A673 (cell line): ENCODE measurements at regions not wholly inside any gene's neighbourhood (a gene's known extent, or its start where the extent isn't known, plus 50 kb on each side); places are given as distances from the start of the nearest gene placed in this dataset.
"Not testable (repeated sequence)": the region's sequence is repeated elsewhere in the genome, so short reads cannot be mapped to it uniquely, and the experiment has no call there.

Experiments used
- BruUV-seq: library from RNA; stranded (reverse); fragments of 400-500 nt; replicated peaks from 2 replicates; lab custom pipeline; 2021; lab: Mats Ljungman, UMichigan
- CTCF ChIA-PET: fragments of 300-600 bp; sonication (Branson Sonifier 250); formaldehyde crosslinking; loops from one replicate; lab custom pipeline; 2022; ENCODE audit warnings: antibody characterized with exemption; lab: Charles Lee
- POLR2A ChIA-PET: fragments of 300-600 bp; sonication (Branson Sonifier 250); formaldehyde crosslinking; loops from one replicate; lab custom pipeline; 2022; ENCODE audit warnings: antibody characterized with exemption; ENCODE audit not compliant: low non-redundant PET; lab: Charles Lee
- DNase-seq: peaks from one replicate; pipeline ENCODE4 v3.0.0-alpha.2; 2015; ENCODE audit warnings: low spot score
- H3K27ac ChIP-seq: fragments of 200-600 bp; sonication (generic); 2 replicates; pipeline ENCODE4 v1.5.1; 2016; ENCODE audit warnings: mixed run types, low read depth, mild to moderate bottlenecking, mixed read lengths, antibody characterized with exemption, low read length; ENCODE audit not compliant: poor library complexity, severe bottlenecking
- H3K27me3 ChIP-seq: fragments of 200-600 bp; sonication (generic); replicated peaks from 2 replicates; pipeline ENCODE4 v1.6.1; 2017; ENCODE audit warnings: mixed run types, low read depth, mild to moderate bottlenecking, mixed read lengths, antibody characterized with exemption, low read length; ENCODE audit not compliant: insufficient read depth, poor library complexity
- H3K36me3 ChIP-seq: fragments of 200-600 bp; sonication (generic); 2 replicates; pipeline ENCODE4 v1.6.1; 2016; ENCODE audit warnings: mixed run types, mild to moderate bottlenecking, mixed read lengths, antibody characterized with exemption, low read length; ENCODE audit not compliant: insufficient read depth, poor library complexity, severe bottlenecking
- H3K4me1 ChIP-seq: fragments of 200-600 bp; sonication (generic); 2 replicates; pipeline ENCODE4 v1.6.1; 2017; ENCODE audit warnings: mixed run types, mild to moderate bottlenecking, mixed read lengths, antibody characterized with exemption, low read length; ENCODE audit not compliant: insufficient read depth, poor library complexity, severe bottlenecking
- H3K4me3 ChIP-seq: fragments of 200-600 bp; sonication (generic); 2 replicates; pipeline ENCODE4 v1.5.1; 2016; ENCODE audit warnings: low read depth, mixed run types, mild to moderate bottlenecking, mixed read lengths, low read length; ENCODE audit not compliant: poor library complexity, severe bottlenecking
- H3K9me3 ChIP-seq: fragments of 200-600 bp; sonication (generic); 2 replicates; pipeline ENCODE4 v1.6.1; 2016; ENCODE audit warnings: mixed run types, low read depth, mild to moderate bottlenecking, mixed read lengths, antibody characterized with exemption, low read length; ENCODE audit not compliant: poor library complexity, severe bottlenecking
- CTCF ChIP-seq: fragments of 300-800, 200-600 bp; sonication (generic); conservative IDR thresholded peaks from 2 replicates; pipeline ENCODE4 v1.5.1; 2017; ENCODE audit warnings: low read depth, mild to moderate bottlenecking, antibody characterized with exemption, low read length, moderate library complexity, mixed read lengths
- EZH2 ChIP-seq: fragments of 200-600 bp; sonication (generic); IDR thresholded peaks from 2 replicates; pipeline ENCODE4 v1.6.1; 2017; ENCODE audit warnings: borderline replicate concordance, low read depth, mild to moderate bottlenecking, mixed read lengths, antibody characterized with exemption, low read length; ENCODE audit not compliant: poor library complexity, severe bottlenecking
- intact Hi-C: fragments of 100-400 bp; cut with micrococcal nuclease; formaldehyde crosslinking; loops from one replicate; pipeline ENCODE4 v1.10.0; 2022; ENCODE audit not compliant: unreplicated experiment

GRCh38 chr2:6196449-6196848, 504.3 kb downstream of the SOX11 start:
- H3K27me3 ChIP-seq: no peaks in the 10 kb centered on the region
- H3K9me3 ChIP-seq: peaks cover 3% of the 10 kb centered on the region
- intact Hi-C loops: no loop called here
- no peak for TF ChIP-seq CTCF
- no peak for TF ChIP-seq EZH2
- no peaks in the 10 kb centered on the region for H3K4me1 ChIP-seq
- H3K36me3 ChIP-seq: no peaks in the 10 kb centered on the region
- no TSS peak for BruUV-seq
- no peak overlapping the region for H3K27ac ChIP-seq
- ChIA-PET CTCF (no interaction called here), POLR2A (no interaction called here)
- no peak overlapping the region for H3K4me3 ChIP-seq
- no peak for DNase-seq

GRCh38 chr2:6198370-6198919, 506.3 kb downstream of the SOX11 start:
- H3K36me3 ChIP-seq, H3K9me3 ChIP-seq, intact Hi-C loops, H3K4me1 ChIP-seq, BruUV-seq, DNase-seq, H3K27me3 ChIP-seq, H3K27ac ChIP-seq, H3K4me3 ChIP-seq, POLR2A ChIA-PET, CTCF ChIA-PET: not testable (repeated sequence)

- no TSS peak for BruUV-seq
- Histone ChIP-seq H3K4me1 (no peaks in the 10 kb centered on the region), H3K4me3 (no peak overlapping the region), H3K9me3 (peaks cover 3% of the 10 kb centered on the region), H3K27ac (no peak overlapping the region), H3K27me3 (no peaks in the 10 kb centered on the region), H3K36me3 (no peaks in the 10 kb centered on the region)
- CTCF ChIA-PET: no interaction called here
- POLR2A ChIA-PET: no interaction called here
- TF ChIP-seq CTCF: no peak
- TF ChIP-seq EZH2: no peak
- no peak for DNase-seq
- intact Hi-C loops: no loop called here
These were observed 510.6 kb downstream of the SOX11 start for GRCh38 chr2:6202756-6203155.

- no peak overlapping the region for H3K27ac ChIP-seq
- no peaks in the 10 kb centered on the region for H3K36me3 ChIP-seq
- no TSS peak for BruUV-seq
- H3K27me3 ChIP-seq: no peaks in the 10 kb centered on the region
- ChIA-PET CTCF (no interaction called here), POLR2A (no interaction called here)
- no peak overlapping the region for H3K4me3 ChIP-seq
- no peak for TF ChIP-seq EZH2
- no peak for TF ChIP-seq CTCF
- peaks cover 3% of the 10 kb centered on the region for H3K9me3 ChIP-seq
- intact Hi-C loops: no loop called here
- no peaks in the 10 kb centered on the region for H3K4me1 ChIP-seq
- no peak for DNase-seq
These were observed 511.2 kb downstream of the SOX11 start for GRCh38 chr2:6203291-6203959.
